HCT116 (cell line): ENCODE measurements at regions not wholly inside any gene's neighbourhood (a gene's known extent, or its start where the extent isn't known, plus 50 kb on each side); places are given as distances from the start of the nearest gene placed in this dataset.

Source experiments
- ATAC-seq: fragments of 200-7000 bp; cut with Tn5 transposase; 2 replicates; pipeline ENCODE4 v1.9.1; 2020; ENCODE audit warnings: mild to moderate bottlenecking, moderate library complexity
- BruUV-seq: library from RNA; stranded (reverse); fragments of 400-500 nt; replicated peaks from 2 replicates; lab custom pipeline; 2021; lab: Mats Ljungman, UMichigan
- CTCF ChIA-PET: fragments of 300-600 bp; sonication (Branson Sonifier 250); formaldehyde crosslinking; loops from one replicate; lab custom pipeline; 2021; ENCODE audit warnings: antibody characterized with exemption; lab: Charles Lee
- POLR2A ChIA-PET: fragments of 300-600, 350-600 bp; sonication (Branson Sonifier 250); formaldehyde crosslinking; loops from one replicate; lab custom pipeline; 2021; ENCODE audit warnings: antibody characterized with exemption; lab: Charles Lee
- RAD21 ChIA-PET, 2 experiments: fragments of 300-600 bp; sonication (Branson Sonifier 250); formaldehyde crosslinking; loops; one replicate each; lab custom pipeline; 2023; ENCODE audit warnings: low total read pairs in 2 of 2; ENCODE audit not compliant: uncharacterized antibody in 2 of 2, unreplicated experiment in 2 of 2, low non-redundant PET in 1 of 2; lab: Charles Lee
- DNase-seq: peaks from one replicate; pipeline ENCODE4 v3.0.0-alpha.2; 2010; ENCODE audit warnings: low read depth, low spot score
- H2AFZ ChIP-seq: fragments of 200-600 bp; shearing (Covaris generic), sonication (generic); 2 replicates; pipeline ENCODE4 v1.6.1; 2017; ENCODE audit warnings: low read depth, mixed run types, mixed read lengths, antibody characterized with exemption, low read length; ENCODE audit not compliant: poor library complexity, severe bottlenecking
- H3K27ac ChIP-seq: 2 replicates; pipeline ENCODE4 v1.5.1; 2012; ENCODE audit warnings: low read depth, low read length
- H3K27me3 ChIP-seq: fragments of 200-600 bp; sonication (generic); 2 replicates; pipeline ENCODE4 v1.6.1; 2016; ENCODE audit warnings: mixed run types, low read length, mixed read lengths; ENCODE audit not compliant: insufficient read depth
- H3K36me3 ChIP-seq, 2 experiments: fragments of 200-500 bp in 1 of 2; fragments of 200-600 bp in 1 of 2; sonication (Bioruptor generic) in 1 of 2; sonication (generic) in 1 of 2; 2 replicates each; pipeline versions ENCODE4 v1.5.1 to v1.6.1; 2014 to 2016; ENCODE audit warnings: low read length in 2 of 2, inconsistent platforms in 1 of 2, mixed read lengths in 1 of 2, mixed run types in 1 of 2; ENCODE audit not compliant: insufficient read depth in 2 of 2, control insufficient read depth in 1 of 2
- H3K4me1 ChIP-seq, 2 experiments: fragments of 200-600 bp in 1 of 2; sonication (generic) in 1 of 2; 2 replicates each; pipeline versions ENCODE4 v1.5.1 to v1.6.1; 2012 to 2017; ENCODE audit warnings: low read length in 2 of 2, inconsistent platforms in 1 of 2, mild to moderate bottlenecking in 1 of 2, mixed read lengths in 1 of 2, mixed run types in 1 of 2, moderate library complexity in 1 of 2; ENCODE audit not compliant: insufficient read depth in 2 of 2, control insufficient read depth in 1 of 2
- H3K4me2 ChIP-seq: fragments of 200-600 bp; sonication (generic); 2 replicates; pipeline ENCODE4 v1.6.1; 2017; ENCODE audit warnings: mixed run types, low read length, mixed read lengths
- H3K4me3 ChIP-seq, 2 experiments: fragments of 200-600 bp in 1 of 2; sonication (generic) in 1 of 2; replicated peaks in 1 of 2; 2 replicates each; pipeline ENCODE4 v1.5.1; 2011 to 2016; ENCODE audit warnings: low read length in 2 of 2, control low read depth in 1 of 2, low read depth in 1 of 2, mild to moderate bottlenecking in 1 of 2, mixed read lengths in 1 of 2, mixed run types in 1 of 2
- H3K79me2 ChIP-seq: fragments of 200-600 bp; sonication (generic); 2 replicates; pipeline ENCODE4 v1.6.1; 2017; ENCODE audit warnings: mild to moderate bottlenecking, mixed run types, low read length, moderate library complexity, mixed read lengths; ENCODE audit not compliant: insufficient read depth
- H3K9ac ChIP-seq: fragments of 200-600 bp; sonication (generic); 2 replicates; pipeline ENCODE4 v1.6.1; 2016; ENCODE audit warnings: low read length, mixed read lengths
- H3K9me2 ChIP-seq: fragments of 200-600 bp; sonication (generic), shearing (Covaris generic); 2 replicates; pipeline ENCODE4 v1.6.1; 2017; ENCODE audit warnings: mixed run types, mild to moderate bottlenecking, moderate library complexity; ENCODE audit not compliant: insufficient read depth
- H3K9me3 ChIP-seq, 2 experiments: fragments of 200-500 bp in 1 of 2; fragments of 200-600 bp in 1 of 2; sonication (Bioruptor generic) in 1 of 2; sonication (generic) in 1 of 2; 2 replicates each; pipeline ENCODE4 v1.6.1; 2014 to 2017; ENCODE audit warnings: low read length in 2 of 2, mixed read lengths in 2 of 2, inconsistent platforms in 1 of 2, low read depth in 1 of 2, mild to moderate bottlenecking in 1 of 2, mixed run types in 1 of 2, moderate library complexity in 1 of 2; ENCODE audit not compliant: control insufficient read depth in 1 of 2, insufficient read depth in 1 of 2
- H4K20me1 ChIP-seq: fragments of 200-600 bp; sonication (generic), shearing (Covaris generic); 2 replicates; pipeline ENCODE4 v1.6.1; 2017; ENCODE audit warnings: mixed run types, mild to moderate bottlenecking, moderate library complexity; ENCODE audit not compliant: insufficient read depth
- CEBPB ChIP-seq: IDR thresholded peaks from 2 replicates; pipeline ENCODE4 v1.6.1; 2012; ENCODE audit warnings: low read depth
- EGR1 ChIP-seq: IDR thresholded peaks from 2 replicates; pipeline ENCODE4 v1.6.1; 2012; ENCODE audit warnings: low read depth
- MAX ChIP-seq: IDR thresholded peaks from 2 replicates; pipeline ENCODE4 v1.6.1; 2012
- POLR2AphosphoS5 ChIP-seq: IDR thresholded peaks from 2 replicates; pipeline ENCODE4 v1.6.1; 2011; ENCODE audit warnings: mild to moderate bottlenecking, low read depth, low read length, moderate library complexity
- RAD21 ChIP-seq: IDR thresholded peaks from 2 replicates; pipeline ENCODE4 v1.6.1; 2012; ENCODE audit warnings: low read depth, mild to moderate bottlenecking
- SP1 ChIP-seq: IDR thresholded peaks from 2 replicates; pipeline ENCODE4 v1.6.1; 2012; ENCODE audit warnings: low read depth
- YY1 ChIP-seq: IDR thresholded peaks from 2 replicates; pipeline ENCODE4 v1.6.1; 2011; ENCODE audit warnings: low read length, low read depth, moderate library complexity, mild to moderate bottlenecking; ENCODE audit not compliant: insufficient replicate concordance; ENCODE audit errors: extremely low read depth
- ZBTB33 ChIP-seq: IDR thresholded peaks from 2 replicates; pipeline ENCODE4 v1.6.1; 2011; ENCODE audit warnings: mild to moderate bottlenecking, low read length, moderate library complexity; ENCODE audit not compliant: insufficient replicate concordance; ENCODE audit errors: extremely low read depth
- ZFX ChIP-seq: fragments of 450-650 bp; IDR thresholded peaks from 2 replicates; pipeline ENCODE4 v1.6.1; 2017
- ZNF274 ChIP-seq: fragments of 200-500 bp; sonication (Bioruptor generic); IDR thresholded peaks from 2 replicates; pipeline ENCODE4 v1.6.1; 2014; ENCODE audit warnings: mild to moderate bottlenecking, low read depth, low read length, inconsistent platforms
- intact Hi-C: fragments of 100-400 bp; cut with micrococcal nuclease; formaldehyde crosslinking; loops from 2 replicates; pipeline ENCODE4 v1.10.0; 2022

GRCh38 chr16:55031481-55031880 is 100.8 kb downstream of the IRX5 start:
- CTCF ChIA-PET: interaction anchor here (1.9 kb wide), 1 partner anchor 10 kb away, joined by 9 read pairs; no protein-coding TSS in a partner anchor
- no TSS peak for BruUV-seq
- no peak overlapping the region for H3K9ac ChIP-seq

More at GRCh38 chr16:55031481-55031880, 100.8 kb downstream of the IRX5 start:
- Histone ChIP-seq H3K9me3 (no peaks in the 10 kb centered on the region), H3K4me3 (no peak overlapping the region), H3K27ac (no peak overlapping the region), H3K9me2 (no peaks in the 10 kb centered on the region), H3K79me2 (no peaks in the 10 kb centered on the region), H3K27me3 (no peaks in the 10 kb centered on the region), H3K36me3 (no peaks in the 10 kb centered on the region), H3K4me2 (no peak overlapping the region), H3K4me1 (no peaks in the 10 kb centered on the region), H2AFZ (no peak overlapping the region), H4K20me1 (no peaks in the 10 kb centered on the region)
- ATAC-seq (no peak), DNase-seq (no peak)
- intact Hi-C loops: no loop called here
- TF ChIP-seq RAD21: no peak
- TF ChIP-seq SP1: no peak
- no peak for TF ChIP-seq ZNF274
- no peak for TF ChIP-seq ZFX
- TF ChIP-seq YY1: no peak
- TF ChIP-seq MAX: no peak
- no peak for TF ChIP-seq POLR2AphosphoS5
- TF ChIP-seq EGR1: no peak
- no peak for TF ChIP-seq ZBTB33
- TF ChIP-seq CEBPB: no peak
- RAD21 ChIA-PET: no interaction called here
- POLR2A ChIA-PET: no interaction called here
